ENCODE measurements at regions not wholly inside any gene's neighbourhood (a gene's known extent, or its start where the extent isn't known, plus 50 kb on each side); places are given as distances from the start of the nearest gene placed in this dataset.
"Not testable (repeated sequence)": the region's sequence is repeated elsewhere in the genome, so short reads cannot be mapped to it uniquely, and the experiment has no call there.

DNA sequence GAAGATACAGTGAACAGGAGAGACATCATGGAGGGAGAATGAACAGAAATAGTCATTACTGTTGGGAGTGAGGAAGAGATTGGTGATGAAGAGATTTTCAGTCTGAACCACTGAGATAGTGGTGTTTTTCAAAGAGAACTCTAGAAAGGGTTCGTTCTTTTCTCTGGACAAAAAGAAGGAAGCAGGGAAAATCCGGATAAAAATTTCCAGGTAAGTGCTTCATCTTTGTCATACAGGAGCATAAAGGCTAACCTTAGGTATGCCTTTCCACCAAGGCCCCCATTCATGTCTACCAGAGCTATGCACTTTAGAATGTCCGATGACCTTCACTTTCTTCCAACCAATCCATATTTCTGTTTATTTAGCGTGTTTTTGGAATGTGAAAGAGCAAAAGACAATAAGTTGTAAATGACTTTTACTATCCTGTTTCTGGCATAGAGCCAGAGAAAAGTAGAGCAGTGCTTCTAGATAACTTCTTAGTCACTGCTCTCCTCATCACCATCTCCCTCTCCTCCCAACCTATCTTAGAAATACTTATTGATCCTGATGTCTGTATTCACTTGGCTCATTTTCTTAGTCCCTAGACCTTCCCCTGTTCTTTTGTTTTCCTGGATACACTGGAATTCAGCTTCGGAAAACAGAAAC, 116.5 kb downstream of the TTC6 start:
- H3K4me3 ChIP-seq = no peak overlapping the region
- no peaks in the 10 kb centered on the region for H3K4me1 ChIP-seq
- intact Hi-C loops (cut with DNase I; ENCODE audit: low total_unique reads) = no loop called here
- no peaks in the 10 kb centered on the region for H3K27me3 ChIP-seq
- no peaks in the 10 kb centered on the region for H3K36me3 ChIP-seq
- H3K27ac ChIP-seq = no peak overlapping the region
- TF ChIP-seq POLR2A (IDR thresholded peaks at IDR 0.05) (no peak), CTCF (IDR thresholded peaks at IDR 0.05) (no peak)
- DNase-seq = no peak
- H3K9me3 ChIP-seq = no peaks in the 10 kb centered on the region

DNA sequence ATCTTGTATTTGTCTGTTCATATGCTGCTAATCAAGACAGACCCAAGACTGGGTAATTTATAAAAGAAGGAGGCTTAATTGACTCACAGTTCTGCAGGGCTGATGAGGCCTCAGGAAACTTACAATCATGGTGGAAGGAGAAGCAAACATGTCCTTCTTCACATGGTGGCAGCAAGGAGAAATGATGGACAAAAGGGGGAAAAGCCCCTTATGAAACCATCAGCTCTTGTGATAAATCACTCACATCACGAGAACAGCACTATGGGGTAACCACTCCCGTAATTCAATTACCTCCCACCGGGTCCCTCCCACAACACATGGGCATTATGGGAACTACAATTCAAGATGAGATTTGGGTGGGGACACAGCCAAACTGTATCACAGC, 117.0 kb downstream of the TTC6 start:
- H3K27ac ChIP-seq; H3K9me3 ChIP-seq; H3K4me3 ChIP-seq; H3K36me3 ChIP-seq; H3K4me1 ChIP-seq; intact Hi-C loops (cut with DNase I; ENCODE audit: low total_unique reads); H3K27me3 ChIP-seq; DNase-seq: not testable (repeated sequence)

DNA sequence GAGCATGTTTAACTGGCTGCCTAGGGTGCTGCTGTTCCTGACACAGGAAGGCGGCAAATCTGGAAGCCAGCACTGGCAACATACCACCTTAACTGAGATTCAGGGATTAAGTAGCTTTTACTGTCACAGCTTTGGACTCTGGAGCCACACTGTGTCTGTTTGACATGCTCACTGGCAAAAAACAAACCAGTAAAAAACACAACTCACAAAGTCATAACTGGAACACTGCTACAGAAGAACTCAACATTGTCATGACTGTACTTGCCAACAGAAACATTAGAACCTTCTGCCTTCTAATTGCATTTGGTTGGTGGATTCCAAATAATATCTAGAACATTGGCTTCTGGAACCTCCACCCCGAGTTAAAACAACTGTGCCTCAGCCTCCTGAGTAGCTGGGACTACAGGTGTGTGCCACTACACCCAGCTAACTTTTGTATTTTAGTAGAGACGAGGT, 117.6 kb downstream of the TTC6 start:
- Histone ChIP-seq H3K27me3 (no peaks in the 10 kb centered on the region), H3K4me1 (no peaks in the 10 kb centered on the region), H3K4me3 (no peak overlapping the region), H3K9me3 (no peaks in the 10 kb centered on the region), H3K36me3 (no peaks in the 10 kb centered on the region), H3K27ac (no peak overlapping the region)
- no peak for DNase-seq
- TF ChIP-seq CTCF (IDR thresholded peaks at IDR 0.05) (no peak), POLR2A (IDR thresholded peaks at IDR 0.05) (no peak)
- intact Hi-C loops (cut with DNase I; ENCODE audit: low total_unique reads) = no loop called here

GRCh38 chr14:37720131-37720530, 124.7 kb downstream of the TTC6 start:
- Histone ChIP-seq H3K9me3 (no peaks in the 10 kb centered on the region), H3K27ac (no peak overlapping the region), H3K27me3 (no peaks in the 10 kb centered on the region), H3K4me3 (no peak overlapping the region), H3K36me3 (no peaks in the 10 kb centered on the region), H3K4me1 (no peaks in the 10 kb centered on the region)
- DNase-seq = no peak
- TF ChIP-seq POLR2A (IDR thresholded peaks at IDR 0.05) = no peak
- TF ChIP-seq CTCF (IDR thresholded peaks at IDR 0.05) = no peak
- intact Hi-C loops (cut with DNase I; ENCODE audit: low total_unique reads) = no loop called here

- Histone ChIP-seq H3K27me3 (no peaks in the 10 kb centered on the region), H3K9me3 (no peaks in the 10 kb centered on the region), H3K27ac (no peak overlapping the region), H3K4me3 (no peak overlapping the region), H3K36me3 (no peaks in the 10 kb centered on the region), H3K4me1 (no peaks in the 10 kb centered on the region)
- intact Hi-C loops (cut with DNase I; ENCODE audit: low total_unique reads) = no loop called here
- DNase-seq = no peak
- TF ChIP-seq CTCF (IDR thresholded peaks at IDR 0.05) (no peak), POLR2A (IDR thresholded peaks at IDR 0.05) (no peak)
Observed at GRCh38 chr14:37721976-37722659, 126.7 kb downstream of the TTC6 start.

All from uterus (tissue), 3 donors.